AG04450 (cell line): ENCODE measurements at regions not wholly inside any gene's neighbourhood (a gene's known extent, or its start where the extent isn't known, plus 50 kb on each side); places are given as distances from the start of the nearest gene placed in this dataset.

Source experiments
- CTCF ChIA-PET: fragments of 300-600, 350-600 bp; formaldehyde crosslinking; extraction: SDS; loops from one replicate; lab custom pipeline; 2022; ENCODE audit warnings: antibody characterized with exemption, inconsistent platforms; lab: Charles Lee
- POLR2A ChIA-PET: fragments of 350-600 bp; formaldehyde crosslinking; extraction: SDS; loops from one replicate; lab custom pipeline; 2021; ENCODE audit warnings: antibody characterized with exemption, inconsistent platforms; lab: Yijun Ruan, JAX
- DNase-seq: peaks from one replicate; pipeline ENCODE4 v3.0.0-alpha.2; 2011; ENCODE audit warnings: low read depth, low spot score
- H3K27ac ChIP-seq: one replicate; pipeline ENCODE4 v1.5.1; 2012; ENCODE audit warnings: low read depth, low read length, control low read depth
- H3K27me3 ChIP-seq: one replicate; pipeline ENCODE4 v1.6.0; 2012; ENCODE audit warnings: low read length; ENCODE audit not compliant: control insufficient read depth, insufficient read depth
- H3K4me3 ChIP-seq: 2 replicates; pipeline ENCODE4 v1.5.1; 2011; ENCODE audit warnings: mild to moderate bottlenecking, low read depth, low read length, control low read depth
- H3K9me3 ChIP-seq: 2 replicates; pipeline ENCODE4 v1.5.1; 2012; ENCODE audit warnings: low read length; ENCODE audit not compliant: control insufficient read depth, insufficient read depth
- TF ChIP-seq, protein P1 (sequence below): IDR thresholded peaks from 2 replicates; pipeline ENCODE4 v1.5.1; 2011; ENCODE audit warnings: low read depth, low read length, control low read depth, inconsistent platforms

GRCh38 chr14:105929327-105930081 lies 403.1 kb downstream of the TMEM121 start:
- no peak overlapping the region for H3K4me3 ChIP-seq
- TF ChIP-seq, protein P1, sequence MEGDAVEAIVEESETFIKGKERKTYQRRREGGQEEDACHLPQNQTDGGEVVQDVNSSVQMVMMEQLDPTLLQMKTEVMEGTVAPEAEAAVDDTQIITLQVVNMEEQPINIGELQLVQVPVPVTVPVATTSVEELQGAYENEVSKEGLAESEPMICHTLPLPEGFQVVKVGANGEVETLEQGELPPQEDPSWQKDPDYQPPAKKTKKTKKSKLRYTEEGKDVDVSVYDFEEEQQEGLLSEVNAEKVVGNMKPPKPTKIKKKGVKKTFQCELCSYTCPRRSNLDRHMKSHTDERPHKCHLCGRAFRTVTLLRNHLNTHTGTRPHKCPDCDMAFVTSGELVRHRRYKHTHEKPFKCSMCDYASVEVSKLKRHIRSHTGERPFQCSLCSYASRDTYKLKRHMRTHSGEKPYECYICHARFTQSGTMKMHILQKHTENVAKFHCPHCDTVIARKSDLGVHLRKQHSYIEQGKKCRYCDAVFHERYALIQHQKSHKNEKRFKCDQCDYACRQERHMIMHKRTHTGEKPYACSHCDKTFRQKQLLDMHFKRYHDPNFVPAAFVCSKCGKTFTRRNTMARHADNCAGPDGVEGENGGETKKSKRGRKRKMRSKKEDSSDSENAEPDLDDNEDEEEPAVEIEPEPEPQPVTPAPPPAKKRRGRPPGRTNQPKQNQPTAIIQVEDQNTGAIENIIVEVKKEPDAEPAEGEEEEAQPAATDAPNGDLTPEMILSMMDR, result no peak
- ChIA-PET POLR2A (no interaction called here), CTCF (no interaction called here)
- peaks cover 77% of the 10 kb centered on the region for H3K9me3 ChIP-seq
- H3K27me3 ChIP-seq, result no peaks in the 10 kb centered on the region
- DNase-seq, result no peak
- H3K27ac ChIP-seq, result no peak overlapping the region

DNA sequence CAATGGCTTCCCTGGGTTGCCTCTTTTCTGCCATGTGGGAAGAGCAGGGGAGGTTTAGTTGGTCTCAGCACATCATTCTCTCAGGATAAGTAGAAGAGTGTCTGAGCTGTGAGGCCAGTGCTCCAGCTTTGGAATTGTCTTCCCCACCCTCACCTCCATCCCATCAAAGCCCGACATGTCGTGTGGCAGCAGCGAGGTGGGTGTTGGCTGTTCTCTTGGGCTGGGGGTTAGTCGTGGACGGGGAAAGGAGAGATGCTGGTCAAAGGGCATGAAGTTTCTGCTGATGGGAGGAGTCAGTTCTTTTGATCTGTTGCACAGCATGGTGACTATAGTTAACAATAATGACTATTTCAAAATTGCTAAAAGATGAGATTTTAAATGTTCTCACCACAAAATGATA lies 404.2 kb downstream of the TMEM121 start:
- CTCF ChIA-PET, result no interaction called here
- DNase-seq, result no peak
- TF ChIP-seq, protein P1, result no peak
- H3K4me3 ChIP-seq, result no peak overlapping the region
- POLR2A ChIA-PET, result no interaction called here
- H3K9me3 ChIP-seq, result peaks cover 70% of the 10 kb centered on the region
- H3K27me3 ChIP-seq, result no peaks in the 10 kb centered on the region
- H3K27ac ChIP-seq, result no peak overlapping the region

DNA sequence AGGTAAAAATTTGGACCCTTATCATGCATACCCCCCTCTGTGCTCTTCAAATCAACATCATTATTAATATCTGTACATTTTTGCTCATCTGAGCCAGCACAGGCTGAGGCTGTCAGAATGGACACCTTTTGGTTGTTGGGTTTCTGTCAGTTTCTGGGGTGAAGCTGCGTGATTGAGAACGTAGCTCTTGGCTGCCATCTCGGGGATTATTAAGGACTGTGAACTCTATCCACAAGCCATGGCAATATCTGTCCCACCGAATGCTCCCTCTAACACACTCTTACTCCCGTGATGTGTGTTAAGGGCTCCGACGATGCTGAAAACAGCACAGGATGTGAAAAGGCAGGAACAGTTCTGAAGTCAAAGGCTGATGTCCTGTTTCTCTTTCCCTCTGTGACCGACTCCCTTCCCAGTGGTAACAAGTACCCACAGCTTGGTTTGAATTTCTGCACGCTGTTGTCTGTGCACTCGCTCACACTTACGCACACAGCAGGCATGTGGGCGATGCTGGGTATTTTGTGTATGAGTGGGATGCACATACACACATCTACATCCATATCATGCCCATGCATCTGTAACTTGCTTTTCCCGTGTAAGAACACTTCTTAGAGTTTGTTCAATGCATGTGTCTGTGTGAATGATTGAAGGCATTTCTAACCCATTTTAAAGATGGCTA lies 405.6 kb downstream of the TMEM121 start:
- peaks cover 60% of the 10 kb centered on the region for H3K9me3 ChIP-seq
- CTCF ChIA-PET, result no interaction called here
- no peaks in the 10 kb centered on the region for H3K27me3 ChIP-seq
- TF ChIP-seq, protein P1, result no peak
- H3K27ac ChIP-seq, result no peak overlapping the region
- H3K4me3 ChIP-seq, result no peak overlapping the region
- DNase-seq, result no peak
- POLR2A ChIA-PET, result no interaction called here

- Histone ChIP-seq H3K27ac (no peak overlapping the region), H3K27me3 (no peaks in the 10 kb centered on the region), H3K4me3 (no peak overlapping the region), H3K9me3 (peaks cover 59% of the 10 kb centered on the region)
- TF ChIP-seq, protein P1, result no peak
- CTCF ChIA-PET, result no interaction called here
- no peak for DNase-seq
- POLR2A ChIA-PET, result no interaction called here
These were observed 406.9 kb downstream of the TMEM121 start for GRCh38 chr14:105933238-105933637.

DNA sequence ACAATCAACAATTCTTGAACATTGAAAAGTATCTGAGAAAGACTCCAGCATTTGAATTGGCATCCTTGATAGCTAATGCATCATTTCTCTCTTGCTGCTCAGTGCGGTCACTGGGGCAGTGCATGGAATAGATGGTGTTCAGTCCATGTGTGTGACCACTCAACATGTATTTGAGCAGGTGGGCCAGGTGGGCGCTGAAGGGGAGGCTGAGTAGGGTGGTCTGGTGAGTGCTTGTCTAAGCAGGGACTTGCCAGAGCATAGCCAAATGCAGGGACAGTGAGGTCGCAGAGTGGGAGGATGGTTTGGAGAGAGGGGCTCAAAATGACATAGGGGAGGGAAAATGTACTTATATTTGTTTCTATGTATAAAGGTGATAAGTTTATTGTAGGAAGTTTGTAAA lies 409.0 kb downstream of the TMEM121 start:
- no peak for DNase-seq
- Histone ChIP-seq H3K9me3 (peaks cover 51% of the 10 kb centered on the region), H3K4me3 (no peak overlapping the region), H3K27me3 (no peaks in the 10 kb centered on the region), H3K27ac (no peak overlapping the region)
- POLR2A ChIA-PET, result no interaction called here
- CTCF ChIA-PET, result no interaction called here
- TF ChIP-seq, protein P1, result no peak
